Epithelial cell of proximal tubule (primary cell): ENCODE measurements at regions not wholly inside any gene's neighbourhood (a gene's known extent, or its start where the extent isn't known, plus 50 kb on each side); places are given as distances from the start of the nearest gene placed in this dataset.

Experiments
- DNase-seq: peaks from one replicate; pipeline ENCODE4 v3.0.0-alpha.2; 2011; ENCODE audit warnings: low read depth
- H3K4me3 ChIP-seq: 2 replicates; pipeline ENCODE4 v1.5.1; 2011; ENCODE audit warnings: low read depth, mild to moderate bottlenecking, low read length
- TF ChIP-seq, protein P1 (sequence below): conservative IDR thresholded peaks from 2 replicates; pipeline ENCODE4 v1.5.1; 2012; ENCODE audit warnings: low read depth, mild to moderate bottlenecking, low read length

DNA sequence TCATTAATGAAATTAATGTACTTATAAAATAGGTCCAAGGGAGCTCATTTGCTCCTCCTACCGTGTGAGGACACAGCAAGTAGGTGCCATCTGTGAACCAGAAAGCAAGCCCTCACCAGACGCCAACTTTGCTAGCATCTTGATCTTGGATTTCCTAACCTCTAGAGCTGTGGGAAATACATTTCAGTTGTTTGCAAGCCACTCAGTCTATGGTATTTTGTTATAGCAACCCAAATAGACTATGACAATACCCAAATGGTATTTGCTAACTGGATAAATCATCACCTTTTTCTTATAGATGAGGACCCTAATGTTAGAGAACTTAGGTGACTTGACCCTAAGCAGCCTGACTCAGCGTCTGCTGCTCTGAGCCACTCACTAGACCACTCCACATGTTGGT lies 379.6 kb downstream of the HRH4 start:
- H3K4me3 ChIP-seq, result no peak overlapping the region
- no peak for DNase-seq
- TF ChIP-seq, protein P1, sequence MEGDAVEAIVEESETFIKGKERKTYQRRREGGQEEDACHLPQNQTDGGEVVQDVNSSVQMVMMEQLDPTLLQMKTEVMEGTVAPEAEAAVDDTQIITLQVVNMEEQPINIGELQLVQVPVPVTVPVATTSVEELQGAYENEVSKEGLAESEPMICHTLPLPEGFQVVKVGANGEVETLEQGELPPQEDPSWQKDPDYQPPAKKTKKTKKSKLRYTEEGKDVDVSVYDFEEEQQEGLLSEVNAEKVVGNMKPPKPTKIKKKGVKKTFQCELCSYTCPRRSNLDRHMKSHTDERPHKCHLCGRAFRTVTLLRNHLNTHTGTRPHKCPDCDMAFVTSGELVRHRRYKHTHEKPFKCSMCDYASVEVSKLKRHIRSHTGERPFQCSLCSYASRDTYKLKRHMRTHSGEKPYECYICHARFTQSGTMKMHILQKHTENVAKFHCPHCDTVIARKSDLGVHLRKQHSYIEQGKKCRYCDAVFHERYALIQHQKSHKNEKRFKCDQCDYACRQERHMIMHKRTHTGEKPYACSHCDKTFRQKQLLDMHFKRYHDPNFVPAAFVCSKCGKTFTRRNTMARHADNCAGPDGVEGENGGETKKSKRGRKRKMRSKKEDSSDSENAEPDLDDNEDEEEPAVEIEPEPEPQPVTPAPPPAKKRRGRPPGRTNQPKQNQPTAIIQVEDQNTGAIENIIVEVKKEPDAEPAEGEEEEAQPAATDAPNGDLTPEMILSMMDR, result no peak

DNA sequence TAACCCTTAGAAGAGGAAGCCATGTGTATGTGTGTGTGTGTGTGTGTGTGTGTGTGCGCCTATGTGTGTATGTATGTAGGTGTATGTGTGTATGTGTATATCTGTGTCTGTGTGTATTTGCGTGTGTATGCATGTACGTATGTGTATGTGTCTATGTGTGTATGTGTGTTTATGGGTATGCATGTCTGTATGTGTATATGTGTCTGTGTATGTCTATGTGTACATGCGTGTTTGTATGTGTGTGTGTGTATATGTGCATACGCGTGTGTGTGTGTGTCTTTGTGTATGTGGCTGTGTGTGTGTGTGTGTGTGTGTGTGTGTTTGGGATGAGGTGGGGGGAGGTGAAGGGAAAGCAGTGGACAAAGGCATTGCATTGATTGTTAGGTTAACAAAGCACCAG lies 380.2 kb downstream of the HRH4 start:
- DNase-seq, result no peak
- H3K4me3 ChIP-seq, result no peak overlapping the region
- TF ChIP-seq, protein P1, result no peak

GRCh38 chr18:24841536-24841935 lies 381.1 kb downstream of the HRH4 start:
- no peak for DNase-seq
- no peak overlapping the region for H3K4me3 ChIP-seq
- TF ChIP-seq, protein P1, result no peak

DNA sequence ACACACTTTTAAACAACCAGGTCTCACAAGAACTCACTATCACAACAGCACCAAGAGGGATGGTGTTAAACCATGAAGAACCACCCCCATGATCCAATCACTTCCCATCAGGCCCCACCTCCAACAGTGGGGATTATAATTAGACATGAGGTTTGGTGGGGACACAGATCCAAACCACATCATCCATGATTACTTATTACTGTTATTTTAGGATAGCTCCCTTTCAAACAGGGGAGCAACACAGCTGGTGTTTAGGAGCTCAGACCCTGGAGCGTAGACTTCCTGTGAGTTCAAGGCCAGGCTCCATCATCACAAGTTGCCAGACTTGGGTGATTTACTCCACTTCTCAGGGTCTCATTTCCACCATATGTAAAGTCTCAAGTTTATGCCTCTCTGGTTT lies 382.7 kb downstream of the HRH4 start:
- no peak for DNase-seq
- TF ChIP-seq, protein P1, result no peak
- H3K4me3 ChIP-seq, result no peak overlapping the region

DNA sequence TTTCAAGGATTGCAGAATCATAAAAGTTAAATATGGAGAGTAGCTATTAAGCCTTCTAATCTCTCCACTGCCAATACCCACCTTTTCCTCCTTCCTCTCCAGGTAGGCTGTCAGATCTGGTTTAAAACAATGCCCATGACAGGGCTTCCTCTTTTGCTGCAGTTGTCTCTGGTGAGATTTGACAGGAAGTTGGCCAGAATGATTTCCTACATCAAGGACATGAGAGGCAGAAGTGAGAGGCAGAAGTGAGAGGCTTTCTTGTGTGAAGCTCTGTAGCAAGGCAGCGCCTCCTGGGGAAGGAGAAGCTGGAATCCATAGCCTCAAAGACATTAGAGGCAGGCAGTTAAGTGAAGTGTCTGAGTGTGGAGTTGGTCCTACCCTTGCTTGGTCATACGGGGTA lies 385.7 kb downstream of the HRH4 start:
- TF ChIP-seq, protein P1, result no peak
- no peak for DNase-seq
- H3K4me3 ChIP-seq, result no peak overlapping the region

GRCh38 chr18:24850532-24850931 lies 390.1 kb downstream of the HRH4 start:
- DNase-seq, result no peak
- no peak overlapping the region for H3K4me3 ChIP-seq
- TF ChIP-seq, protein P1, result no peak

GRCh38 chr18:24853076-24853475 lies 392.6 kb downstream of the HRH4 start:
- no peak overlapping the region for H3K4me3 ChIP-seq
- DNase-seq, result no peak
- TF ChIP-seq, protein P1, result no peak
